ENCODE measurements at regions not wholly inside any gene's neighbourhood (a gene's known extent, or its start where the extent isn't known, plus 50 kb on each side); places are given as distances from the start of the nearest gene placed in this dataset.

- Histone ChIP-seq H3K4me3 (ENCODE audit: low read length) (no peak overlapping the region), H3K4me2 (ENCODE audit: low read length) (no peak overlapping the region), H3K79me2 (ENCODE audit: control insufficient read depth, low read length) (no peaks in the 10 kb centered on the region), H3K27me3 (ENCODE audit: control insufficient read depth, low read length) (no peaks in the 10 kb centered on the region), H3K9me3 (ENCODE audit: control insufficient read depth, insufficient read depth, low read length) (peaks cover 3% of the 10 kb centered on the region; the same call in 1 of the 2 replicates), H3F3A (ENCODE audit: control insufficient read depth, insufficient read depth) (no peaks in the 10 kb centered on the region), H4K20me1 (ENCODE audit: control insufficient read depth, insufficient read depth, low read depth, low read length) (no peaks in the 10 kb centered on the region), H3K9me2 (replicated peaks; ENCODE audit: control insufficient read depth, low read length) (no peaks in the 10 kb centered on the region), H3K27ac (ENCODE audit: low read depth, low read length) (no peak overlapping the region), H3K36me3 (ENCODE audit: control insufficient read depth, low read length) (no peaks in the 10 kb centered on the region), H3K4me1 (ENCODE audit: control insufficient read depth, low read length) (no peaks in the 10 kb centered on the region)
- no peak for TF ChIP-seq CTCF (IDR thresholded peaks at IDR 0.05; ENCODE audit: low read depth, low read length, poor library complexity, severe bottlenecking)
- no peak for TF ChIP-seq EZH2phosphoT487 (IDR thresholded peaks at IDR 0.05; ENCODE audit: borderline replicate concordance, low read length)
Measured at GRCh38 chr15:26280281-26280680, 417.2 kb upstream of the ATP10A start.

GRCh38 chr15:26261966-26262365 is 398.8 kb upstream of the ATP10A start:
- no peaks in the 10 kb centered on the region for H3K36me3 ChIP-seq (ENCODE audit: control insufficient read depth, low read length)
- H3K9me3 ChIP-seq (ENCODE audit: control insufficient read depth, insufficient read depth, low read length), result peaks cover 25% of the 10 kb centered on the region; the same call in 1 of the 2 replicates
- H3K4me3 ChIP-seq (ENCODE audit: low read length), result no peak overlapping the region
- H3F3A ChIP-seq (ENCODE audit: control insufficient read depth, insufficient read depth), result no peaks in the 10 kb centered on the region
- H3K27ac ChIP-seq (ENCODE audit: low read depth, low read length), result no peak overlapping the region
- H3K27me3 ChIP-seq (ENCODE audit: control insufficient read depth, low read length), result no peaks in the 10 kb centered on the region
- H3K4me1 ChIP-seq (ENCODE audit: control insufficient read depth, low read length), result no peaks in the 10 kb centered on the region
- no peak overlapping the region for H3K4me2 ChIP-seq (ENCODE audit: low read length)
- no peak for TF ChIP-seq CTCF (IDR thresholded peaks at IDR 0.05; ENCODE audit: low read depth, low read length, poor library complexity, severe bottlenecking)
- no peak for TF ChIP-seq EZH2phosphoT487 (IDR thresholded peaks at IDR 0.05; ENCODE audit: borderline replicate concordance, low read length)
- H4K20me1 ChIP-seq (ENCODE audit: control insufficient read depth, insufficient read depth, low read depth, low read length), result no peaks in the 10 kb centered on the region
- H3K9me2 ChIP-seq (replicated peaks; ENCODE audit: control insufficient read depth, low read length), result no peaks in the 10 kb centered on the region
- no peaks in the 10 kb centered on the region for H3K79me2 ChIP-seq (ENCODE audit: control insufficient read depth, low read length)

GRCh38 chr15:26261413-26261812 is 398.3 kb upstream of the ATP10A start:
- no peak overlapping the region for H3K4me2 ChIP-seq (ENCODE audit: low read length)
- no peaks in the 10 kb centered on the region for H3K9me2 ChIP-seq (replicated peaks; ENCODE audit: control insufficient read depth, low read length)
- no peaks in the 10 kb centered on the region for H3K36me3 ChIP-seq (ENCODE audit: control insufficient read depth, low read length)
- no peaks in the 10 kb centered on the region for H3F3A ChIP-seq (ENCODE audit: control insufficient read depth, insufficient read depth)
- no peak for TF ChIP-seq CTCF (IDR thresholded peaks at IDR 0.05; ENCODE audit: low read depth, low read length, poor library complexity, severe bottlenecking)
- no peak for TF ChIP-seq EZH2phosphoT487 (IDR thresholded peaks at IDR 0.05; ENCODE audit: borderline replicate concordance, low read length)
- H3K27ac ChIP-seq (ENCODE audit: low read depth, low read length), result no peak overlapping the region
- no peaks in the 10 kb centered on the region for H3K79me2 ChIP-seq (ENCODE audit: control insufficient read depth, low read length)
- H3K4me1 ChIP-seq (ENCODE audit: control insufficient read depth, low read length), result no peaks in the 10 kb centered on the region
- H3K27me3 ChIP-seq (ENCODE audit: control insufficient read depth, low read length), result no peaks in the 10 kb centered on the region
- H3K4me3 ChIP-seq (ENCODE audit: low read length), result no peak overlapping the region
- peaks cover 22% of the 10 kb centered on the region; the same call in 1 of the 2 replicates for H3K9me3 ChIP-seq (ENCODE audit: control insufficient read depth, insufficient read depth, low read length)
- no peaks in the 10 kb centered on the region for H4K20me1 ChIP-seq (ENCODE audit: control insufficient read depth, insufficient read depth, low read depth, low read length)
